Stimulated activated CD4-positive, alpha-beta T cell treated with anti-CD3 and anti-CD28 coated beads, Interleukin-2, amount 100 ng/mL, for 48 hours (primary cell): ENCODE measurements at regions not wholly inside any gene's neighbourhood (a gene's known extent, or its start where the extent isn't known, plus 50 kb on each side); places are given as distances from the start of the nearest gene placed in this dataset.

Experiments
- DNase-seq, 2 donors: peaks; one replicate each; pipeline ENCODE4 v3.0.0-alpha.2; 2020

DNA sequence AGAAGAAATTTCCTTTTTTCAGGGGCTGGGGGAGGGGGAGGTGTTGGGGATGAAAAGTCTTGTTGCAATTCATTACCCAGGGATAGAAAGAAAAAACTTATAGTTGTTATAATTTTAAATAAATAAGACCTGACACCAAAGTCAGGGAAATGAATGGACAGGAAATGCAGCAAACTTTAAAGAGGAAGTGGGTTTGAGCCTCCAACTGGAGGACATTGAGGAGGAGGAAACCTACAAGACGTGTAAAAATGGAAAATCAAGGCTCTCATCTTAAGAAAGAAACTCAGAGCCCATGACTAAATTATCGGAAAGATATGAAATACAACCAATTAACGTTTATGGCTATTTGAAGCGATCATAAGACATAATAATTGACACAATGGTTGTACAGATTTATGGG is 54.4 kb downstream of the NIBAN1 start:
- no peak for DNase-seq

DNA sequence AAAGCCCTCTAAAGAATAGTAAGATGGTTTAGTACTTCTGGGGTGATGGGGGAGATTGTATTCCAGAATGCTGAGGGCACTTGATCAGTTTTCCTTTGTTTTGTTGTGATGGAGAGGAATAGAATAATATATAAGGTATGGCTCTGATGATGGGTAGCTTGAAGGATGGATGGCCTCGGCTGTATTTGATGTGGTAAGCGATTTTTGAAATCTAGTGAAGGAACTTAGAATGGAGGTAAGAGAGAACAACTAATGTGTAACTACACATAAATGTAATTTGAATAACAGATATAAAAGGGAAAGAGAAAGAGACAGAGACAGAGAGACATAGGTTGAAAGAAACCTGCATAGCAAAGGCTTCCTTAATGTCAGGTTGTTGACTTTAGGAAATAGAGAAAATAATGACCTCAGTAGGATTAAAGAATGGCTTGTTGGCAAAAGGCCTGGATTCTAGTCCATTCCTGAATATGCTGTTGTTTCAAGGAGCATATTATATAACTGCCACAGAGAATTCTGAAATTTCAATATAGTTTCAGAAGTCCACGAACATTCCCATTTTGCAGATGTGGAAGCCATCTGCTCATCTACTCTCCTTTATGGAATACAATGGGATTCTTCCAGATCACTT is 58.7 kb downstream of the NIBAN1 start:
- DNase-seq = no peak

DNA sequence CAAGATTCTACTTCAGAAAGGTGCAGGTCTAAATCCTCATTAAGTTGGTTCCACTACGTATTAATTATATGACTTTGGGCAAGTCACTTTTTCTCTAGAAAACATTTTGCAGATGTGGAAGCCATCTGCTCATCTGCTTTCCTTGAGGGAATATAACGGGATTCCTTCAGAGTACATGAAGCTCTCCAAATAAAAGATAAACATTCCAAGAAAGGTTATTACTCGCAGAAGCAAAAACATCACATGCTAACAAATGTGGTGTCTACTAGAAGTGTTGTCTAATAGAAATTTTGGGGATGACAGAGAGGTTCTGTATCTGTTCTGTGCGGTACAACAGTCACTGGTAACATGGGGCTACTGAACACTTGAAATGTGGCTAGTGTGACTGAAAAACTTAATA is 60.2 kb downstream of the NIBAN1 start:
- DNase-seq = no peak

DNA sequence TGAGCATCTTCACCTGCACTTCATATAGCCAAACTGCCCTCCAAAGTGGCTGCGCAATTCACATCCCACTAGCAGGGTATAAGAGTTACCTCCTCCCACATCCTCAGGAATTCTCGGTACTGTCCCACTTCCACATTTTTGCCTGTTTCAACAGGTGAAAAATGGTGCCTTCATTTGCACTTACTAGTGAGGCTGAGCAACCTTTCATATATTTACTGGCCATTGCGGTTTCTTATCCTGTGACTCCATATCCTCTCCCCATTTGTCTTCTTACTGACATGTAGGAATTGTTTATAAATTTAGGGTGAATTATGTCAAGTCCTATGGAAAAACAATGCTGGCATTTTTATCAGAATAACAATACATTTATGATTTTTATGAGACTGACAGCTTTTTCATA is 61.9 kb downstream of the NIBAN1 start:
- no peak for DNase-seq

DNA sequence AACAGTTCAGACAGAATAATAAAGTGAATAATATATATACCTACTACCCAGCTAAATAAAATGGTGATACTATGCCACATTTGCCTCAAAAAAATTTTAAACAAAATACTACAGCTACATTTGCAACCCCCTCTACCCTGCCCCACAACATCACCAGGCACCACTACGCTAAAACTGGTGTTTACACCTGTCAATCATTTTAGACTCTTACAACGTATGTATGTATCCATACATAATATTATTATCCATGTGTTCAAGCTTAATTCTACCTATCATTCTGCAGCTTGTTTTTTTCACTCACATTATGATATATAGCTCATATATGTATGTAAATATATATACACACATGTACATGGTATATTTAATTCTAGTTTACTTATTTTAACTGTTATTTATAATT is 62.5 kb downstream of the NIBAN1 start:
- no peak for DNase-seq

DNA sequence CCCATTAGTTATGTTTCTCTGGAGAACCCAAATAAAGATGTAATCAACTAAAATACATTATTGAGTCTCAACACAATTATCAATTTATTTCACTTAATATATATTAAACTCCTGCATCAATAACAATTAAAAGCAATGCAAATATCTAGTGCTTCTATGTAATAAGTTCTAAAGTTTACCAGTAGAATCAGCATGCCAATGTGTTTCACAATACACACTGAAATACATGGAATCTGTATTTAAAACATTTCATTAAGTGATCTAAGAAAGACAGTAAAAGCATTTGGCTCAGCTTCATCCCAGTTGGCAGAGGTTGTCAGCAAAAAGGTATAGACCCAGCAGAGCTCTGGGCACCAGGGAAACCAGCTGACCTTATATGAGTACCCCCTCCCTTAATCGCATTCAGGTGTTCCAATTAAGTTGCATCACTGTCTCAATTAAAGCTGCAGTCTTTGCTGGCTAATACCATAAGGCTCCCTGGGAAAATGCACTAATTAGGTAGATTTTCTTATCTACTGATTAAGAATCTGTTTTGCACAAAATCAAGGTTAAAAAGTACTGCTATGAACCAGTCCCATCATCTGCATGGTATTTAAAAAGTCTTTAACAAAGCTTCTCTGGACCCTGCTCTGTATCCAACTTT is 63.1 kb downstream of the NIBAN1 start:
- DNase-seq = no peak

DNA sequence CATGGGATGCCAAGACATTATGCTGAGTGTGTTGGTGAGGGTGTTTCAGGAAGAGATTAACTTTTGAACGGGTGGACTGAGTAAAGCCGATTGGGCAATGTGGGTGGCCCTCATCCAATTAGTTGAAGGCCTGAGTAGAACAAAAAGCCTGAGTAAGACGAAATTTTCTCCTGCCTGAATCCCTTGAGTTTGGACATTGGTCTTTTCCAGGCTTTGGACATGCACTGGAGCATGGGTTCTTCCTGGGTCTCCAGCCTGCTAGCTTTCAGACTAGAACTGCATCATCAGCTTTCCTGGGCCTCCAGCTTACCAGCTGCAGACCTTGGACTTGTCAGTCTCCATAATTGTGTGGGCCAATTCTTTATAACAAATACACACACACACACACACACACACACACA is 63.6 kb downstream of the NIBAN1 start:
- DNase-seq = no peak

DNA sequence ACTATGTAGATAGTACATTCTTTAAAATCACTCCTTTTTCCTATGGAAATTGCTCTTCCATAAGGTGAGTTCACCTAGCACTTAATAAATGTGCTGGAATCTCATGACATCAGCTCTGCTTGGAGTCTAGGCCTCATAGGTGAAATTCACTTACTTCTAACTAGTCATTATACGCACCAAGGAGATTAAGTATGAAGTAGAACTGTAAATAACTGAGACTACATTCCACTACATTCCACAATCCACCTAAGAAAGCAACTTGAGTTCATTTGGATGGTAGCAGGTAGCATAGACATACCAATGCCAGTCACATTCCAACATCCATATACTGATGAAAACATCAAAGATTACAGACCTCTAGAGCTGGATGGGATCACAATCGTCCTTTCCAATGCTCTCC is 64.3 kb downstream of the NIBAN1 start:
- DNase-seq = no peak

DNA sequence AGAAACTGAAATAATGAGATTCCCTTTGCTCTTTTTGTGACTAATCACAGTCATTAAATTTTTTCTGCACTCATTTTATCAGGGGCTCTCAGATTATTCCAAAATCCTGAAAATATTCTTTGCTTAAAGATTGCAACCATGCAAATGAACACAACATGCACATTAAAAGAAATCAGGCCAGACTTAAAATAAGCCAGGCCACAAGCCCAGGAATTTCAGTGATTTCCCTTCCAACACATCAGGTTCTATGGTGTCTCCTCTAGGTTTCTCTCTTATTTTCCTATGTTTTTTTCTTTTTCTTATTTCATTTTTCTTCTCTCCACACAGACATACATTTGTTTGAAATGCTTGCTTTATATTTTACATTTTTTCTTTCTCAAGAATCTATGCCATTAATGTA is 65.3 kb downstream of the NIBAN1 start:
- no peak for DNase-seq

DNA sequence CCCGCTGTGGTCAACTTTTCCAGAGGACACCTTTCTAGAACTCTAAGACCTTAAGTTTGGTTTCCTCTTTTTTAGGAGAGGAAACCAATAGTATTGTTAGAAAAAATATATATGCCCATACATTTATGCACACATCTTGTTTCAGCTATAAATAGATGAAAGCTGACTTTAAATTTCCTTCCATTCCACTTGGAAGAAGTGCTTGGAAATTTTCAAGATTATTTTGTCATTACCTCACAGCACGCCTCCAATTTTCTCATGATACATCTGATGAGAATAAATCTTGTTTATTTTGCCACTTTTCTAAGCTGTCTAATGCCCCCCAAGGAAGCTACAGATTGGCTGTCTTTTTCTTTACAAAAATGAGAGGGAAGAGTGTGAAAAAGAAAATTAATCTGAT is 65.8 kb downstream of the NIBAN1 start:
- DNase-seq = no peak

DNA sequence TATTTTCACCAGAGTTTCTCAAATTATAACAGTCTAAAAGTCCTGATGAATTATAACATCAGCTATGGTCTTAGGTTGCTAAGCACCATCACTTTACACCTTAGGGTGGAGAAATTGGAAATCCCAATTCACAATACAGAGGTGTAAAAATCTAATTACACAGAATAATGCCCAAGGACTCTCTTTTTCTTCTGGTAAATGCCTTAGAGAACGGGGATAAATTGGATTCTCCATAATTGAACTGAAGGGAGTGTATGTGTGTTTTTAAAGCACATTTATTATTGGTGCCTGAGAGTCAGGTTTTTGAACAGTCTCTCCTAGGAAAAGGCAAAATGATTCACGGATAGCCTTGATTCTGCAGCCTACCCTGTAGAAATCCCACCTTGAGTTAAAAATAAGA is 66.8 kb downstream of the NIBAN1 start:
- DNase-seq = no peak

DNA sequence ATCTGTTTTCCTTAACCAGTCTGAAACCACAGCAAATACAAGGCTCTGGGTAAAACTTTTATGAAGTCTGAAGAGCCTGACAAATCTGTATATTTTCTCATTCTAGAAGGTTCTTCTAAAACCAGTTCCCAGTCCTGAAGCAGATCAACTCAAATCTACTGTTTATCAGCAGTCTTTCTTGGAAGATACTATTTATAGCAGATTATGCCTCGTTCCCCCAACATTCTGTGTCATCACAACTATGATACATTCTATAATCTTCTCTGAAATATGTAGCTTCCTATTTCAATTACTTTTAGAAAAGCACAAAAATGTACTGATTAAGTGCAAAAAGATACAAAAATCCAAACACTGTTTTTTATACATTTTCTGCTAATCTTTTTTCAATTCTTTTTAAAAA is 67.5 kb downstream of the NIBAN1 start:
- no peak for DNase-seq

DNA sequence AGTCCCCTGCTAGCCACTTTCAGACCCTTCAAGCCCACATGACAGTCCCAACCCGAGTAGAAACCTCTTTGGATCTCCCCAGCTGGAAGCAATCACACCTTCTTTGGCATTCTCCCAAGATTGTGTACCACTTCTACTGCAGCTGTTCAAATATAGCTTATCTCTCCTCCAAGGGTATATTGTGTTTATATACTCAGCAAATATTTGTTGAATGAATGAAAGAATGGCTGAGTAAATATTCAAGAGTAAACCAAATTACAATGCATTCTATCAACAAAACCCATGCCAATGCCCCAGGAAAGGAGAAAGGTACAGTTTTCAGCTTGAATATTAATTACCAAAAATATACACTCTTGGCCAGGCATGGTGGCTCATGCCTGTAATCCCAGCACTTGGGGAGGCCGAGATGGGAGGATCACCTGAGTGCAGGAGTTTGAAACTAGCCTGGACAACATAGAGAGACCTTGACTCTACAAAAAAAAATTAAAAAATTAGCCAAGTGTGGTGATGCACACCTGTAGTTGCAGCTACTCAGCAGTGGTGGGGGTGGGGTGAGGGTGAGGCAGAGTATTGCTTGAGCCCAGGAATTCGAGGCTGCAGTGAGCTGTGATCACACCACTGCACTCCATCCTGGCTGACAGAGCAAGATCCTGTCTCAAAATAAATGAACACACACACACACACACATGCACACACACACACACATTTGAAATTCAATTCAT is 68.5 kb downstream of the NIBAN1 start:
- no peak for DNase-seq

DNA sequence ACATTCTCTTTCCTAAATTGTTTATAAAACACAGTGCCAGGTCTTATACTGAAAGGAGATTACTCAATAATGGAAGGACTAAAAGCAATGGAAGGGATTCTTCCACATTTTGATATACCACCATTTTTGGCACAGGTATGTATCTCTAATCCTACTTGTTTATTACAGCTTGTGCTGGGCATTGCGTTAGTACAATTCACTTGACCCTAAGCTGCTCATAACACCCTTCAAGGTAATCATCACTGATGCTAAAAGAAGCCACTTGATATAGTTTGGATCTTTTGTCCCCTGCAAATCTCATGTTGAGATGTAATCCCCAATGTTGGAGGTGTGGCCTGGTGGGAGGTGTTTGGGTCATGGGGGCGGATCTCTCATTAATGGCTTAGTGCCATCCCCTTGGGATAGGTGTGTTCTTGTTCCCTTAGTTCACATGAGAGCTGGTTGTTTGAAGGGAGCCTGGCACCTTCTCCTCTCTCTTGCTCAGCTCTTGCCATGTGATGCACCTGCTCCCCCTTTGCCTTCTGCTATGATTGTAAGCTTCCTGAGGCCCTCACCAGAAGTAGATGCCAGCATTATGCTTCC is 71.1 kb downstream of the NIBAN1 start:
- DNase-seq = no peak

DNA sequence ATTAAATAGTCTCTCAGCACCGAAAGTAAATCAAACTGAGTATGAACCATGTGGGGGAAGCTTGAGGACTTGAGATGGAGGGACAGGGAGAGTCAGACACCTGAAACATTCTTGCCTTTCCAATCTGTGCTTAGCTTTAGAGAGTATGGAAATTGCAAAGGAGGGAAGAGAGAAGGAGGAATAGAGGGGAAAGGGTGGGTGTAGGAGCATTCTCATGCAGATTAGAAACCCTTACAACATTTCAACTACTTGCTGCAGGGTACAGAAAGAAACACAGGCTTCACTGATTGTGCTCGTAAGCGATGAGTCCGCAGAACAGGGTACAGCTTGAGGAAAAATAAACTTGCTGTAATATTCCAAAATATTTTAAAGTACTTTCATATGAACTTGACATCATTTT is 73.8 kb downstream of the NIBAN1 start:
- DNase-seq = no peak

DNA sequence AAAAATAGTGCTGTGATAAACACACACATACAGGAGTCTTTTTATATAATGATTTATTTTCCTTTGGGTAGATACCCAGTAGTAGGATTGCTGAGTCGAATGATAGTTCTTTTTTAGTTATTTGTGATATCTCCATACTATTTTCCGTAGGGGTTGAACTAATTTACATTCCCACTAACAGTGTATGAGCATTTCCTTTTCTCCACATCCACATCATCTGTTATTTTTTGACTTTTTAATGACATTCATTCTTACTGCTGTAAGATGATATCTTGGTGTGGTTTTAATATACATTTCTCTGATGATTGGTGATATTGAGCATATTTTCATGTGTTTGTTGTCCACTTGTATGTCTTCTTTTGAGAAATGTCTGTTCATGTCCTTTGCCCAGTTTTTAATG is 78.3 kb downstream of the NIBAN1 start:
- no peak for DNase-seq

DNA sequence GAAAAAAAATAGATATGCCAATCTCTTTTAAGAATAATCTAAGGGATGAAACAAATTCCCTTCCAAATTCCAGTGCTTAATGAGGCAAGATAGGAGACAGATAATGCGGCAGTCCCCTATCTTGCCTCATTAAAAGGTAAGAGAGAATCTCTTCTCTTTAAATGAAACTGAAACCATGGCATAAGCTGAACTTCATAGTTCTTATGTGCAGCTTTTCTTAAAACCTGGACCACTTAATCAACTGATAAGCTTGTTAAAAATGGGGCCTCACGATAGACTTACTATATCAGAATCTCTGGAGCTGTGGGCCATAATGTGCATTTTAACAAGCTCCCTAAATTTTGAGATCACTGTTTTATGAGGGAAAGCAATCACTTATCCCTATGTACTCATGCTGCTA is 79.2 kb downstream of the NIBAN1 start:
- no peak for DNase-seq

DNA sequence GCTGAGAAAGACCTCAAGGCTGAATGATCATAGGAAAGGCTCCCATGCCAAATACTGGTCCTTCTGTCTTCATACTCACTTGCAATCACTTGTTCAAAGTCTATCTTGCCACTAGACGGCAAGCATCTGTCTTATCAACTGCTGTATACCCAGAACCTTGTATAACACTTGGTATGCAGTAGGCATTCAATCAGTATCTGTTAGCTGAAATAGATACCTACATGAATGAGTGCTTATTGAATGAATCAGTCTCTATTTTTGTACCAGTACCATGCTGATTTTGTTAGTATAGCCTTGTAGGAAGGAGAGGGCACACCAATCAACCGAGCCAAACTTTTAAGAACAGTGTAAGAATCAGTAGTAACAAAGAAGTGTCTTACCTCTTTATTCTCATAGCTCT is 80.6 kb downstream of the NIBAN1 start:
- DNase-seq = no peak

DNA sequence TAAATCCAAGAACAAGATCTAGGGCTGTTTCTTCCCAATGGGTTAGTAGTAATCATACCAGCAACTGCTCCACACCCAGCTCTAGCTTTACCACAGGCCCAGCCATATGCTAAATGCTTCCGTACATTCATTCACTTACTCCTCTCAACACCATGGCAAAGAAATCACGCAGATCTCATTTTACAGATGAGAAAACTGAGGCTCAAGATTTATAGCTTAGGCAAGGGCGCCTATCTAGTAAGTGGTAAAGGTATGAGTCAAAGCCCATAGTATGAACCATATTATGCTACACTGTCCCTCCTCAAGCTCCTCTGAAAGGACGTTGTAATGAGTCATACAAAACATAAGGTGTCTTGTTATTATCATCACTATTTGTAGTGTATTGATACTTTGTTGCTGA is 82.2 kb downstream of the NIBAN1 start:
- DNase-seq = no peak

DNA sequence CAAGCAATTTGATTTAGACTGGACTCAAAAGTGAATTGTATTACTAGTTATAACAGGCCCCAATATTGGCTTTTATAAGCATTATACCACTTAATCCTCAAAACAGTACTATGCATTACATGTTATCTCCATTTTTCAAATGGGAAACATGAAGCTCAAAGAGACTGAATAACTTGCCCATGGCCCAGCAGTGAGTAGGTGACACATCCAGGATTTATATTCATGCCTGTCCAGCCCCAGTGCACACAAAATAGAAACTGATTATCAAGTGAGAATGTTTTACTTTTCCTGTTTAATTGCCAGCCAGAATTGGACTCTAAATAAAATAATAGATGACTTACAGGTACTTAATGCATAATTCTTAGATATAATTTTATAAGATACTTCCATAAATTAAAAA is 82.9 kb downstream of the NIBAN1 start:
- DNase-seq = no peak

DNA sequence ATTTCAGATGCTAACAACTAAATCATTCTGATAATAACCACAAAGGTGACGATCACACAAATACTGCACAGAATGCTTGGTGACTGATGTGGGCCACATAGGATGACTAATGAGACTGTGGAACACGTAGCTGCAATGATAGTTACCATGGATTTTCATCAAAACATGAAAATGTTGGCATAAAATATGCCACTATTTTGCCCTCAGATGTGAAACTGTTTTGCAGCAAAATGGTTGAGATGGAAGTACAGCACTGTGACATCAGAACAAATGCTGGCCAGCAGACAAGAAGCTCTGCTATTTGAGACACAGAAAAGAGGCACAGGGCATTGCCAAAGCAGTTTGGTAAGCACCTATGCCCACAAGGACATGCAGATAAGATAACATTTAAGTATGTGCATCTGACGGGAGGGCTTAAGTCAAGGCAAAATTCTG is 83.8 kb downstream of the NIBAN1 start:
- DNase-seq = no peak

DNA sequence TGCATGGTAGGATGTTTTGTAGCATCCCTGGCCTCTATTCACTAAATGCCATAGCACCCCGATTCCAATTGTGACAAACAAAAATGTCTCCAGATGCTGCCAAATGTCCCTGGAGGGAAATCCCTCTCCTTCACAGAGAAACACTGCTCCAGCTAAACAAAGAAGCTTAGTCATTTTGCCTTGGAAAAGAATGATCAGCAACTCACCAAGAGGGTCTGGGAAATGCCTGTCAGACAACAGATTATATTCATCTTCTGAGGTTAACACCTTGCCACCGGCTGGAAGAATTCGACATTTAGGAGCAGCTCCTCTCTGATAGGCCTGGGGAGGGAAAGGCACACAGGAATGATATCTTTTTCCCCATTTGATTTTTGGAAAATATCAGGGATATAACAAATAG is 84.4 kb downstream of the NIBAN1 start:
- DNase-seq = no peak

DNA sequence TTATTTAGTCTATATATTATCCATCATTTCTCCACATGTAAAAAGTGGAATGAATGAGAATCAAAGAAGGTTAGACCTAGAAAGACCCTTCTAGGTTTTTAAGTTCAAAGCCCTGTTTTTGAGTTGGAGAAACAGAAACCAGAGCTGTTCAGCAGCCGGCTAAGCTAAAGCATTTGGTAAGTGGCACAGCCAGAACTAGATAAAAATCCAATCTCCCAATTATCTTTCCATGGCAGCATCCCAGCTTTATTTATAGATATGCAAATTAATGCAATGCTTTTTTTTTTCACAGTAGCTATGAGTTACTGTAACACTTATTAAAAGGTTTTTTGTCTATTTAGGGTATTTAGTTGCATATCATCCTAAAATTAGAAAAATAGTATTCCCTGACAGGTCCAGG is 85.1 kb downstream of the NIBAN1 start:
- DNase-seq = no peak

DNA sequence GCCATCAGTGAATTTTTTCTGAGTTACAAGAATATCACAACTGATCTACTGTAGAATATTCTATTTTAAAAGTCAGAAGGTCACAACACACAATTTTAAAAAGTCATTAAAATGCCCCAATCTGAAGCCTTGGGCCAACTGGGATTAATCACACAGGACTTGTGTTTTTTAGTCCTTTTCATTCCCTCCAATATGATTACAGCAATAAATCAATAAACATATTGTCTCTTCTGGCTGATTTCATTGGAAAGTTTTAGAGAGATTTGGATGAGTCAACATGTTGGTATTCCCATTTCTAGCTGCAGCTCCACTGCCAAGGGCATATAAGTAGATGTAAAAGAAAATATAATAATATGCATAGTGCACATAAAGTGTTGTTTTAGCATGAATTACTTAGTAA is 85.8 kb downstream of the NIBAN1 start:
- DNase-seq = no peak
